Astrocyte (in vitro differentiated cells and primary cell): ENCODE measurements at regions not wholly inside any gene's neighbourhood (a gene's known extent, or its start where the extent isn't known, plus 50 kb on each side); places are given as distances from the start of the nearest gene placed in this dataset.
A peak's percentile ranks its signal among the peaks of the same experiment; 100 is the strongest.

ENCODE experiments used
- DNase-seq: peaks from one replicate; pipeline ENCODE4 v3.0.0-alpha.2; 2010; ENCODE audit warnings: low read depth
- FAIRE-seq: peaks from 2 replicates; lab custom pipeline; 2011; peaks lifted over from hg19 to GRCh38; lab: Jason Lieb, UNC
- H2AFZ ChIP-seq: 2 replicates; pipeline ENCODE4 v1.6.0; 2012; ENCODE audit warnings: low read depth, low read length, inconsistent platforms
- H3K27ac ChIP-seq: 2 replicates; pipeline ENCODE4 v1.5.1; 2011; ENCODE audit warnings: low read depth, low read length, inconsistent platforms
- H3K27me3 ChIP-seq: 2 replicates; pipeline ENCODE4 v1.6.0; 2011; ENCODE audit warnings: low read length, inconsistent platforms; ENCODE audit not compliant: insufficient read depth
- H3K36me3 ChIP-seq: 2 replicates; pipeline ENCODE4 v1.5.1; 2011; ENCODE audit warnings: low read length, inconsistent platforms; ENCODE audit not compliant: insufficient read depth
- H3K4me1 ChIP-seq: 2 replicates; pipeline ENCODE4 v1.5.1; 2011; ENCODE audit warnings: low read length, inconsistent platforms; ENCODE audit not compliant: insufficient read depth
- H3K4me2 ChIP-seq: 2 replicates; pipeline ENCODE4 v1.6.0; 2012; ENCODE audit warnings: low read length, inconsistent platforms
- H3K4me3 ChIP-seq: 2 replicates; pipeline ENCODE4 v1.5.1; 2011; ENCODE audit warnings: low read depth, mild to moderate bottlenecking, low read length, inconsistent platforms; ENCODE audit not compliant: insufficient read depth
- H3K79me2 ChIP-seq: 2 replicates; pipeline ENCODE4 v1.6.0; 2012; ENCODE audit warnings: mild to moderate bottlenecking, low read length, inconsistent platforms; ENCODE audit not compliant: insufficient read depth
- H3K9ac ChIP-seq: 2 replicates; pipeline ENCODE4 v1.6.0; 2012; ENCODE audit warnings: mild to moderate bottlenecking, low read length, inconsistent platforms
- H3K9me3 ChIP-seq: 2 replicates; pipeline ENCODE4 v1.5.1; 2012; ENCODE audit warnings: low read depth, mild to moderate bottlenecking, low read length, inconsistent platforms; ENCODE audit not compliant: insufficient read depth
- H4K20me1 ChIP-seq: 2 replicates; pipeline ENCODE4 v1.6.0; 2012; ENCODE audit warnings: low read length, inconsistent platforms; ENCODE audit not compliant: insufficient read depth
- H3K27ac Mint-ChIP-seq: one replicate; pipeline ENCODE4 v1.8.0; 2021; ENCODE audit warnings: mild to moderate bottlenecking, mixed read lengths; ENCODE audit not compliant: unreplicated experiment
- H3K27me3 Mint-ChIP-seq: one replicate; pipeline ENCODE4 v1.8.0; 2021; ENCODE audit warnings: low read depth, mixed read lengths; ENCODE audit not compliant: unreplicated experiment
- H3K36me3 Mint-ChIP-seq: one replicate; pipeline ENCODE4 v1.8.0; 2021; ENCODE audit warnings: low read depth, mixed read lengths; ENCODE audit not compliant: unreplicated experiment
- H3K4me1 Mint-ChIP-seq: one replicate; pipeline ENCODE4 v1.8.0; 2021; ENCODE audit warnings: low read depth, mixed read lengths; ENCODE audit not compliant: unreplicated experiment
- H3K4me3 Mint-ChIP-seq: one replicate; pipeline ENCODE4 v1.8.0; 2021; ENCODE audit warnings: mild to moderate bottlenecking, moderate library complexity, mixed read lengths; ENCODE audit not compliant: unreplicated experiment
- H3K9me3 Mint-ChIP-seq: one replicate; pipeline ENCODE4 v1.8.0; 2021; ENCODE audit warnings: mild to moderate bottlenecking, mixed read lengths; ENCODE audit not compliant: unreplicated experiment
- EZH2 ChIP-seq: IDR thresholded peaks from 2 replicates; pipeline ENCODE4 v1.6.1; 2012; ENCODE audit warnings: mild to moderate bottlenecking, low read length, inconsistent platforms; ENCODE audit not compliant: insufficient read depth
- TF ChIP-seq, protein P1 (sequence below): IDR thresholded peaks from 2 replicates; pipeline ENCODE4 v1.5.1; 2011; ENCODE audit warnings: low read depth, mild to moderate bottlenecking, inconsistent platforms, low read length, moderate library complexity; ENCODE audit not compliant: insufficient read depth

DNA sequence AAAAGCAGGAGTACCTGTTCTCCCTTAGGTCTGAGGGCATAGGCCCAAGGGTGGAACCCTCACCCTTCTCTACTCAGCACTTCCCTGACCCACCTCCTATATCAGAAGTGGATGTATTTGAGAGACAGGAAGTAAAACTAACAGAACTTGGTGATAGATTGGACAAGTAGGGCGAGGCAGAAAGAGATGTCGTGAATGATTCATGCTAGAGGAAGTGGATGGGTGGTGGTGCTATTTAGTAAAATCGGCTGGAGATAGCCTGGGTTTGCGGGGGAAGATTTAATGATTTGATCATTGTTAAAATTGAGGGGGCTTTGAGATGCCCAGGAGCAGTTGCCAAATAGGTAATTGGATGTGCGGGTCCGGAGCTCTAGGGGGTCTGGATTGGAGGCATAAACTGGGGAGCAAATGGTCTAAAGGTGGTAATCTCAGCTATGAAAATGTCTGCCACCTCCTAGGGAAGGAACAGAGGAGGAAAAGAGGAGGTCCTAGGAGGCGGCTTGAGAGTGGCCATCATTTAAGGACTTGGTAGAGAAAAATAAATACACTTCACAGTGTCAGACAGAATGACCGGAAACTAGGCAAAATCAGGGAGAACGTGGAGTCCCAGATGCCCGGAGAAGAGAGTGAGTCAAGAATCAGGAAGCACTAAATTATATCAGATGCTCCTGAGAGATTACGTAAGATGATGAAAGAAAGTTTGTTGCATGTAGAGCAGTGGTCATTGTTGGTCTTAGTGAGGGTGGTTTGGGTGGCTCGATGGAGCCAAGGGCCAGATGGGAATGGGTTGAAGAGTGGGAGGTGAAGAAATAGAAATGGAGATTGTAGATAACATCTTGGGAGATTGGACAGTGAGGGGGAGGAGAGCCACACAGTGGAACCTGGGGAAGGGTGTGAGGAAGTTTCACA lies 142.0 kb downstream of the CEP57L1 start:
- no peaks in the 10 kb centered on the region for H3K27me3 ChIP-seq
- H3K4me2 ChIP-seq: no peak overlapping the region
- Mint-ChIP-seq H3K4me3 (no peak overlapping the region), H3K4me1 (peaks cover 8% of the 10 kb centered on the region), H3K36me3 (peaks cover 3% of the 10 kb centered on the region), H3K27me3 (no peaks in the 10 kb centered on the region), H3K9me3 (peaks cover 8% of the 10 kb centered on the region), H3K27ac (no peak overlapping the region)
- H3K9me3 ChIP-seq: no peaks in the 10 kb centered on the region
- no peaks in the 10 kb centered on the region for H3K4me1 ChIP-seq
- H3K27ac ChIP-seq: no peak overlapping the region
- FAIRE-seq (no peak), DNase-seq (no peak)
- no peak overlapping the region for H3K4me3 ChIP-seq
- H3K9ac ChIP-seq: no peak overlapping the region
- no peaks in the 10 kb centered on the region for H3K79me2 ChIP-seq
- H2AFZ ChIP-seq: peak overlapping the region; percentile 27
- H3K36me3 ChIP-seq: no peaks in the 10 kb centered on the region
- no peaks in the 10 kb centered on the region for H4K20me1 ChIP-seq
- TF ChIP-seq EZH2: no peak
- TF ChIP-seq, protein P1, sequence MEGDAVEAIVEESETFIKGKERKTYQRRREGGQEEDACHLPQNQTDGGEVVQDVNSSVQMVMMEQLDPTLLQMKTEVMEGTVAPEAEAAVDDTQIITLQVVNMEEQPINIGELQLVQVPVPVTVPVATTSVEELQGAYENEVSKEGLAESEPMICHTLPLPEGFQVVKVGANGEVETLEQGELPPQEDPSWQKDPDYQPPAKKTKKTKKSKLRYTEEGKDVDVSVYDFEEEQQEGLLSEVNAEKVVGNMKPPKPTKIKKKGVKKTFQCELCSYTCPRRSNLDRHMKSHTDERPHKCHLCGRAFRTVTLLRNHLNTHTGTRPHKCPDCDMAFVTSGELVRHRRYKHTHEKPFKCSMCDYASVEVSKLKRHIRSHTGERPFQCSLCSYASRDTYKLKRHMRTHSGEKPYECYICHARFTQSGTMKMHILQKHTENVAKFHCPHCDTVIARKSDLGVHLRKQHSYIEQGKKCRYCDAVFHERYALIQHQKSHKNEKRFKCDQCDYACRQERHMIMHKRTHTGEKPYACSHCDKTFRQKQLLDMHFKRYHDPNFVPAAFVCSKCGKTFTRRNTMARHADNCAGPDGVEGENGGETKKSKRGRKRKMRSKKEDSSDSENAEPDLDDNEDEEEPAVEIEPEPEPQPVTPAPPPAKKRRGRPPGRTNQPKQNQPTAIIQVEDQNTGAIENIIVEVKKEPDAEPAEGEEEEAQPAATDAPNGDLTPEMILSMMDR: no peak

DNA sequence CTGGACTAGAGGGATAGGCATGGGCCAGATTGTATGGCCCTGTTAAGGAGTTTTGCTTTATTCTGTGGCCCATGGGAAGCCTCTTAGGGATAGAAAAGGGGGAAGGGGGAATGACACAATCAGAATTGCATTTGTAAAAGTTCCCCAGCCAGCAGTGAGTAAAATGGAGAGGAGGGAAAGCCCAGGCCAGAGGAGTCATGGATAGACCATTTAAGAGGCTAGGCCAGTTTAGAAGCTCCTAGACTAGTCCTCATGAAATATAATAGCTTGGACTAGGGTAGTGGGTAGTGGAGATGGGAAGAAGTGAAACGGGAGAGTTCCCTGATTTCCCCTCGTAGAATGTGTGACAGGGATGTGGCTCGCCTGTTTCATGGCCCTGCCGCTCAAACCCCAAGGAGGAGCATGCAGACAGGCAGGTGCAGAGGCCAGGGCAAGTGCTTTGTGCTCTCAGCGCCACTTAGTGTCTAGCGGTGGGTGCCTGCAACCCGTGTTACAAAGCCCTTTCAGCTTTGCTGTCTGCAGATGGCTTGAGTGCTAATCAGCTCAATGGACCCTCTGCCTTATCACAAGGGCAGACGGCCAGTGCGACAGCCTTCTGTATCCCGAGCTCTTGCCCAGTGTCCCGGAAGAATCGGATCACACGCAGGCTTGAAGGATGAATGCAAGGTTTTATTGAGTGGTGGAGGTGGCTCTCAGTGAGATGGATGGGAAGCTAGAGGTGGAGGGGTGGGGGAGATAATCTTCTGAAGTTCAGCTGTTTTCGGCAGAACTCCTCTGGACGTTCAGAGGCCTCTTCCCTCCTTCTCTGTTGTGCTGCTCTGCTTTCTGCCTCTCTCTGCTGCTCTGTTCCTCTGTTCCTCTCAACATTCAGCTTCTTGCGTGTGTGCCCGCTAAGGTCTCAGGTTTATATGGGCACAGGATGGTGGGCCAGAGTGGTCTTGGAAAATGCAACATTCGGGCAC lies 141.1 kb downstream of the CEP57L1 start:
- Mint-ChIP-seq H3K36me3 (peaks cover 3% of the 10 kb centered on the region), H3K9me3 (peaks cover 8% of the 10 kb centered on the region), H3K27ac (no peak overlapping the region), H3K27me3 (no peaks in the 10 kb centered on the region), H3K4me3 (no peak overlapping the region), H3K4me1 (peaks cover 8% of the 10 kb centered on the region)
- Histone ChIP-seq H2AFZ (peak overlapping the region; percentile 27), H3K9ac (no peak overlapping the region), H3K4me2 (no peak overlapping the region), H3K27me3 (no peaks in the 10 kb centered on the region), H3K27ac (no peak overlapping the region), H3K36me3 (no peaks in the 10 kb centered on the region), H3K79me2 (no peaks in the 10 kb centered on the region), H4K20me1 (no peaks in the 10 kb centered on the region), H3K9me3 (no peaks in the 10 kb centered on the region), H3K4me3 (no peak overlapping the region), H3K4me1 (no peaks in the 10 kb centered on the region)
- TF ChIP-seq EZH2: no peak
- TF ChIP-seq, protein P1: no peak
- DNase-seq: no peak
- no peak for FAIRE-seq
